Neural cell (in vitro differentiated cells): ENCODE measurements at regions not wholly inside any gene's neighbourhood (a gene's known extent, or its start where the extent isn't known, plus 50 kb on each side); places are given as distances from the start of the nearest gene placed in this dataset.

Experiments
- H2AFZ ChIP-seq: fragments of 200-600, 300-800 bp; sonication (generic), shearing (Covaris generic); 2 replicates; pipeline ENCODE4 v1.6.0; 2014; ENCODE audit warnings: low read depth, mild to moderate bottlenecking, antibody characterized with exemption, low read length, moderate library complexity
- H3F3A ChIP-seq: fragments of 200-600 bp; shearing (Covaris generic); 2 replicates; pipeline ENCODE4 v1.6.1; 2016; ENCODE audit warnings: mild to moderate bottlenecking, moderate library complexity, mixed read lengths, antibody characterized with exemption, low read length; ENCODE audit not compliant: insufficient read depth, poor library complexity, severe bottlenecking
- H3K27ac ChIP-seq: fragments of 200-600, 300-800 bp; sonication (generic), shearing (Covaris generic); 2 replicates; pipeline ENCODE4 v1.5.1; 2014; ENCODE audit warnings: mild to moderate bottlenecking, low read length, moderate library complexity
- H3K27me3 ChIP-seq: fragments of 300-800, 200-600 bp; sonication (generic), shearing (Covaris generic); 2 replicates; pipeline ENCODE4 v1.6.0; 2014; ENCODE audit warnings: mild to moderate bottlenecking, low read depth, low read length, moderate library complexity; ENCODE audit not compliant: insufficient read depth
- H3K36me3 ChIP-seq: fragments of 300-800, 200-600 bp; sonication (generic), shearing (Covaris generic); 2 replicates; pipeline ENCODE4 v1.5.1; 2014; ENCODE audit warnings: mild to moderate bottlenecking, antibody characterized with exemption, low read length, moderate library complexity; ENCODE audit not compliant: insufficient read depth
- H3K4me2 ChIP-seq: fragments of 300-800, 200-600 bp; sonication (generic), shearing (Covaris generic); 2 replicates; pipeline ENCODE4 v1.6.0; 2014; ENCODE audit warnings: mild to moderate bottlenecking, low read length
- H3K4me3 ChIP-seq: fragments of 300-800, 200-600 bp; sonication (generic), shearing (Covaris generic); 2 replicates; pipeline ENCODE4 v1.5.1; 2014; ENCODE audit warnings: mild to moderate bottlenecking, low read length, moderate library complexity
- H3K79me2 ChIP-seq: fragments of 200-600 bp; shearing (Covaris generic); replicated peaks from 2 replicates; pipeline ENCODE4 v1.6.0; 2014; ENCODE audit warnings: mild to moderate bottlenecking, low read length, moderate library complexity; ENCODE audit not compliant: insufficient read depth
- H3K9ac ChIP-seq: fragments of 300-800, 200-600 bp; sonication (generic), shearing (Covaris generic); 2 replicates; pipeline ENCODE4 v1.6.1; 2016; ENCODE audit warnings: mild to moderate bottlenecking, low read length, mixed read lengths
- H3K9me2 ChIP-seq: fragments of 200-600 bp; shearing (Covaris generic); 2 replicates; pipeline ENCODE4 v1.6.1; 2016; ENCODE audit warnings: mild to moderate bottlenecking, low read length, mixed read lengths; ENCODE audit not compliant: insufficient read depth
- H3K9me3 ChIP-seq: fragments of 200-600, 300-800 bp; sonication (generic), shearing (Covaris generic); 2 replicates; pipeline ENCODE4 v1.6.1; 2016; ENCODE audit warnings: mild to moderate bottlenecking, mixed run types, low read length, moderate library complexity, mixed read lengths
- H4K20me1 ChIP-seq: fragments of 200-600 bp; shearing (Covaris generic); 2 replicates; pipeline ENCODE4 v1.6.1; 2016; ENCODE audit warnings: mild to moderate bottlenecking, mixed run types; ENCODE audit not compliant: insufficient read depth
- CTCF ChIP-seq: fragments of 450-650 bp; IDR thresholded peaks from 2 replicates; pipeline ENCODE4 v1.5.1; 2014; ENCODE audit warnings: antibody characterized with exemption, mild to moderate bottlenecking, moderate library complexity; ENCODE audit not compliant: poor library complexity, severe bottlenecking
- EP300 ChIP-seq: fragments of 450-650 bp; conservative IDR thresholded peaks from 2 replicates; pipeline ENCODE4 v1.6.1; 2014; ENCODE audit warnings: antibody characterized with exemption, mild to moderate bottlenecking, moderate library complexity; ENCODE audit not compliant: poor library complexity, severe bottlenecking
- EZH2 ChIP-seq: fragments of 200-600, 300-800 bp; shearing (Covaris generic), sonication (generic); IDR thresholded peaks from 2 replicates; pipeline ENCODE4 v1.6.1; 2014; ENCODE audit warnings: antibody characterized with exemption, low read length, borderline replicate concordance, mild to moderate bottlenecking; ENCODE audit not compliant: insufficient read depth, poor library complexity, severe bottlenecking
- MXI1 ChIP-seq: fragments of 450-650 bp; conservative IDR thresholded peaks from 2 replicates; pipeline ENCODE4 v1.6.1; 2014; ENCODE audit warnings: antibody characterized with exemption, mild to moderate bottlenecking; ENCODE audit not compliant: poor library complexity, severe bottlenecking
- POLR2AphosphoS5 ChIP-seq: IDR thresholded peaks from 2 replicates; pipeline ENCODE4 v1.6.1; 2012
- RAD21 ChIP-seq: fragments of 450-650 bp; conservative IDR thresholded peaks from 2 replicates; pipeline ENCODE4 v1.6.1; 2014; ENCODE audit warnings: antibody characterized with exemption, mild to moderate bottlenecking, moderate library complexity
- REST ChIP-seq: IDR thresholded peaks from 2 replicates; pipeline ENCODE4 v1.6.1; 2012; ENCODE audit warnings: borderline replicate concordance
- SMC3 ChIP-seq: fragments of 450-650 bp; conservative IDR thresholded peaks from 2 replicates; pipeline ENCODE4 v1.6.1; 2014; ENCODE audit warnings: antibody characterized with exemption, mild to moderate bottlenecking, moderate library complexity; ENCODE audit not compliant: poor library complexity
- TAF1 ChIP-seq: IDR thresholded peaks from 2 replicates; pipeline ENCODE4 v1.6.1; 2012; ENCODE audit warnings: low read depth

GRCh38 chr9:81132796-81133195, 556.6 kb downstream of the TLE1 start:
- Histone ChIP-seq H3K36me3 (no peaks in the 10 kb centered on the region), H3F3A (peaks cover 4% of the 10 kb centered on the region), H2AFZ (no peak overlapping the region), H3K9me2 (no peaks in the 10 kb centered on the region), H3K9ac (no peak overlapping the region), H3K4me3 (no peak overlapping the region), H3K79me2 (no peaks in the 10 kb centered on the region), H3K27ac (no peak overlapping the region), H3K4me2 (no peak overlapping the region), H4K20me1 (no peaks in the 10 kb centered on the region), H3K27me3 (no peaks in the 10 kb centered on the region), H3K9me3 (no peaks in the 10 kb centered on the region)
- TF ChIP-seq TAF1 (no peak), MXI1 (no peak), SMC3 (no peak), EP300 (no peak), POLR2AphosphoS5 (no peak), CTCF (no peak), REST (no peak), RAD21 (no peak), EZH2 (no peak)

GRCh38 chr9:81132318-81132717, 557.0 kb downstream of the TLE1 start:
- TF ChIP-seq CTCF (no peak), POLR2AphosphoS5 (no peak)
- Histone ChIP-seq H3F3A (peaks cover 4% of the 10 kb centered on the region), H3K9me2 (no peaks in the 10 kb centered on the region), H3K27ac (no peak overlapping the region), H3K4me3 (no peak overlapping the region), H3K4me2 (no peak overlapping the region), H2AFZ (no peak overlapping the region), H4K20me1 (no peaks in the 10 kb centered on the region), H3K79me2 (no peaks in the 10 kb centered on the region), H3K9ac (no peak overlapping the region), H3K36me3 (no peaks in the 10 kb centered on the region), H3K9me3 (no peaks in the 10 kb centered on the region), H3K27me3 (no peaks in the 10 kb centered on the region)
